ENCODE measurements at regions not wholly inside any gene's neighbourhood (a gene's known extent, or its start where the extent isn't known, plus 50 kb on each side); places are given as distances from the start of the nearest gene placed in this dataset.
"Not testable (repeated sequence)": the region's sequence is repeated elsewhere in the genome, so short reads cannot be mapped to it uniquely, and the experiment has no call there.

GRCh38 chr5:10017786-10018185 lies 231.9 kb downstream of the ATPSCKMT start:
- peaks cover under 1 to 14% (median 9%) of the 10 kb centered on the region in 7 donors for H3K9me3 Mint-ChIP-seq
- DNase-seq: no peak
- H3K27ac Mint-ChIP-seq: no peak overlapping the region
- H3K27me3 ChIP-seq (ENCODE audit: control insufficient read depth in 2 of 2, insufficient read depth in 2 of 2, low read length in 2 of 2): no peaks in the 10 kb centered on the region
- H3K4me1 Mint-ChIP-seq: no peaks in the 10 kb centered on the region
- no peak overlapping the region for H3K27ac ChIP-seq (ENCODE audit: low read depth in 1 of 2, low read length in 2 of 2)
- no peak overlapping the region for H3K4me3 ChIP-seq (replicated peaks in 1 of 3; ENCODE audit: low read depth in 2 of 3, low read length in 3 of 3)
- no peak overlapping the region for H3K4me2 ChIP-seq (replicated peaks; ENCODE audit: extremely low read depth, low read length, poor library complexity, severe bottlenecking)
- H2AFZ ChIP-seq (ENCODE audit: insufficient read depth, low read depth, low read length, poor library complexity, severe bottlenecking): no peak overlapping the region
- H3K36me3 ChIP-seq (replicated peaks in 1 of 2; ENCODE audit: control insufficient read depth in 1 of 2, insufficient read depth in 2 of 2, low read length in 2 of 2): no peaks in the 10 kb centered on the region
- H3K36me3 Mint-ChIP-seq: no peaks in the 10 kb centered on the region
- peaks cover 6 to 13% of the 10 kb centered on the region in 2 donors for H3K9me3 ChIP-seq (replicated peaks in 1 of 2; ENCODE audit: control insufficient read depth in 1 of 2, insufficient read depth in 1 of 2, low read length in 2 of 2)
- H3K27me3 Mint-ChIP-seq (ENCODE audit: low read depth in 3 of 3): no peaks in the 10 kb centered on the region
- no peaks in the 10 kb centered on the region for H3K4me1 ChIP-seq (ENCODE audit: control insufficient read depth in 1 of 2, insufficient read depth in 2 of 2, low read length in 2 of 2)
- no peak overlapping the region for H3K9ac ChIP-seq (ENCODE audit: insufficient read depth, low read length, poor library complexity, severe bottlenecking)
- H3K79me2 ChIP-seq (ENCODE audit: insufficient read depth, low read length): no peaks in the 10 kb centered on the region
- 75% methylated on average over 4 of the region's 4 CpGs for WGBS (ENCODE audit: insufficient coverage)
- H4K20me1 ChIP-seq (ENCODE audit: insufficient read depth, low read length): no peaks in the 10 kb centered on the region
- intact Hi-C loops (cut with micrococcal nuclease): no loop called here
- H3K4me3 Mint-ChIP-seq: no peak overlapping the region
- no peak for TF ChIP-seq CTCF (IDR thresholded peaks at IDR 0.05)

GRCh38 chr5:10016559-10016958 lies 233.1 kb downstream of the ATPSCKMT start:
- H2AFZ ChIP-seq (ENCODE audit: insufficient read depth, low read depth, low read length, poor library complexity, severe bottlenecking); H3K36me3 ChIP-seq (replicated peaks in 1 of 2; ENCODE audit: control insufficient read depth in 1 of 2, insufficient read depth in 2 of 2, low read length in 2 of 2); H3K4me3 Mint-ChIP-seq; H3K36me3 Mint-ChIP-seq; H3K4me3 ChIP-seq (replicated peaks in 1 of 3; ENCODE audit: low read depth in 2 of 3, low read length in 3 of 3); H3K9ac ChIP-seq (ENCODE audit: insufficient read depth, low read length, poor library complexity, severe bottlenecking); H3K4me1 ChIP-seq (ENCODE audit: control insufficient read depth in 1 of 2, insufficient read depth in 2 of 2, low read length in 2 of 2); intact Hi-C loops (cut with micrococcal nuclease); H3K27me3 ChIP-seq (ENCODE audit: control insufficient read depth in 2 of 2, insufficient read depth in 2 of 2, low read length in 2 of 2); H3K27me3 Mint-ChIP-seq (ENCODE audit: low read depth in 3 of 3); H4K20me1 ChIP-seq (ENCODE audit: insufficient read depth, low read length); DNase-seq; H3K27ac Mint-ChIP-seq; H3K79me2 ChIP-seq (ENCODE audit: insufficient read depth, low read length); H3K27ac ChIP-seq (ENCODE audit: low read depth in 1 of 2, low read length in 2 of 2); H3K4me1 Mint-ChIP-seq; H3K4me2 ChIP-seq (replicated peaks; ENCODE audit: extremely low read depth, low read length, poor library complexity, severe bottlenecking): not testable (repeated sequence)
- H3K9me3 ChIP-seq (replicated peaks in 1 of 2; ENCODE audit: control insufficient read depth in 1 of 2, insufficient read depth in 1 of 2, low read length in 2 of 2): peaks cover 6 to 13% of the 10 kb centered on the region in 2 donors
- 79% methylated on average over 8 of the region's 8 CpGs for WGBS (ENCODE audit: insufficient coverage)
- H3K9me3 Mint-ChIP-seq: peaks cover 3 to 11% (median 7%) of the 10 kb centered on the region in 7 donors

GRCh38 chr5:10015681-10016080 lies 234.0 kb downstream of the ATPSCKMT start:
- H3K36me3 ChIP-seq (replicated peaks in 1 of 2; ENCODE audit: control insufficient read depth in 1 of 2, insufficient read depth in 2 of 2, low read length in 2 of 2); H3K4me2 ChIP-seq (replicated peaks; ENCODE audit: extremely low read depth, low read length, poor library complexity, severe bottlenecking); H3K79me2 ChIP-seq (ENCODE audit: insufficient read depth, low read length); DNase-seq; H3K36me3 Mint-ChIP-seq; H3K4me3 ChIP-seq (replicated peaks in 1 of 3; ENCODE audit: low read depth in 2 of 3, low read length in 3 of 3); H3K9me3 Mint-ChIP-seq; H3K4me1 ChIP-seq (ENCODE audit: control insufficient read depth in 1 of 2, insufficient read depth in 2 of 2, low read length in 2 of 2); H4K20me1 ChIP-seq (ENCODE audit: insufficient read depth, low read length); H3K27me3 ChIP-seq (ENCODE audit: control insufficient read depth in 2 of 2, insufficient read depth in 2 of 2, low read length in 2 of 2); H3K4me3 Mint-ChIP-seq; H3K27ac ChIP-seq (ENCODE audit: low read depth in 1 of 2, low read length in 2 of 2); H2AFZ ChIP-seq (ENCODE audit: insufficient read depth, low read depth, low read length, poor library complexity, severe bottlenecking); H3K9ac ChIP-seq (ENCODE audit: insufficient read depth, low read length, poor library complexity, severe bottlenecking); H3K4me1 Mint-ChIP-seq; H3K27me3 Mint-ChIP-seq (ENCODE audit: low read depth in 3 of 3); H3K9me3 ChIP-seq (replicated peaks in 1 of 2; ENCODE audit: control insufficient read depth in 1 of 2, insufficient read depth in 1 of 2, low read length in 2 of 2); H3K27ac Mint-ChIP-seq; intact Hi-C loops (cut with micrococcal nuclease): not testable (repeated sequence)
- WGBS (ENCODE audit: insufficient coverage): 83% methylated on average over 3 of the region's 3 CpGs
